ENCODE measurements at regions not wholly inside any gene's neighbourhood (a gene's known extent, or its start where the extent isn't known, plus 50 kb on each side); places are given as distances from the start of the nearest gene placed in this dataset.

DNA sequence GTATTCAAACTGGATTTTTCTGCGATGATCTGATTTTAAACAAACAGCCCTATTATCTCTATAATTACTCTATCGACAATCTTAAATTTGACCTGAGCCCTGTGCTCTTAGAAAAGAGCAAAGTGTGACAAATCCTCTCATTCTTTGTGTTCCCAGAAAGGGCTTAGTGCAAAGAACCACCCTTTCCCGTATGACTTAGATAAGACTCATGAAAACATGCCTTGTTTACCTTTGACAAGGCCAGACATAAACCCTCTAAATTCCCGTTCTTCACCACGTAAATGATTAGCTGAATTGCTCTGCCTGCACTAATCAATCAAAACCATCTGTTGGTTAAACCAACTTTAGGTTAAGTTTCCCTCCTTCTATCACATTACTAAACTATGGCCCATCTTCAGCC, 285.7 kb upstream of the SEL1L start:
- no peak for DNase-seq (ENCODE audit: unreplicated experiment)
- intact Hi-C loops (cut with micrococcal nuclease), result no loop called here
- no TSS peak for BruUV-seq (replicated peaks)
- Mint-ChIP-seq H3K36me3 (ENCODE audit: insufficient read depth, unreplicated experiment) (no peaks in the 10 kb centered on the region), H3K9me3 (ENCODE audit: unreplicated experiment) (peaks cover 7% of the 10 kb centered on the region), H3K27me3 (ENCODE audit: insufficient read depth, unreplicated experiment) (no peaks in the 10 kb centered on the region), H3K4me1 (ENCODE audit: insufficient read depth, unreplicated experiment) (peaks cover 6% of the 10 kb centered on the region), H3K4me3 (ENCODE audit: unreplicated experiment) (no peak overlapping the region), H3K27ac (ENCODE audit: low read depth, unreplicated experiment) (no peak overlapping the region)
- POLR2A ChIA-PET, result no interaction called here
- CTCF ChIA-PET, result interaction anchor here (0.6 kb wide), 1 partner anchor 1660 kb away, joined by 3 read pairs; no protein-coding TSS in a partner anchor
- TF ChIP-seq, protein P1, sequence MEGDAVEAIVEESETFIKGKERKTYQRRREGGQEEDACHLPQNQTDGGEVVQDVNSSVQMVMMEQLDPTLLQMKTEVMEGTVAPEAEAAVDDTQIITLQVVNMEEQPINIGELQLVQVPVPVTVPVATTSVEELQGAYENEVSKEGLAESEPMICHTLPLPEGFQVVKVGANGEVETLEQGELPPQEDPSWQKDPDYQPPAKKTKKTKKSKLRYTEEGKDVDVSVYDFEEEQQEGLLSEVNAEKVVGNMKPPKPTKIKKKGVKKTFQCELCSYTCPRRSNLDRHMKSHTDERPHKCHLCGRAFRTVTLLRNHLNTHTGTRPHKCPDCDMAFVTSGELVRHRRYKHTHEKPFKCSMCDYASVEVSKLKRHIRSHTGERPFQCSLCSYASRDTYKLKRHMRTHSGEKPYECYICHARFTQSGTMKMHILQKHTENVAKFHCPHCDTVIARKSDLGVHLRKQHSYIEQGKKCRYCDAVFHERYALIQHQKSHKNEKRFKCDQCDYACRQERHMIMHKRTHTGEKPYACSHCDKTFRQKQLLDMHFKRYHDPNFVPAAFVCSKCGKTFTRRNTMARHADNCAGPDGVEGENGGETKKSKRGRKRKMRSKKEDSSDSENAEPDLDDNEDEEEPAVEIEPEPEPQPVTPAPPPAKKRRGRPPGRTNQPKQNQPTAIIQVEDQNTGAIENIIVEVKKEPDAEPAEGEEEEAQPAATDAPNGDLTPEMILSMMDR (IDR thresholded peaks at IDR 0.05; ENCODE audit: unreplicated experiment), result no peak

DNA sequence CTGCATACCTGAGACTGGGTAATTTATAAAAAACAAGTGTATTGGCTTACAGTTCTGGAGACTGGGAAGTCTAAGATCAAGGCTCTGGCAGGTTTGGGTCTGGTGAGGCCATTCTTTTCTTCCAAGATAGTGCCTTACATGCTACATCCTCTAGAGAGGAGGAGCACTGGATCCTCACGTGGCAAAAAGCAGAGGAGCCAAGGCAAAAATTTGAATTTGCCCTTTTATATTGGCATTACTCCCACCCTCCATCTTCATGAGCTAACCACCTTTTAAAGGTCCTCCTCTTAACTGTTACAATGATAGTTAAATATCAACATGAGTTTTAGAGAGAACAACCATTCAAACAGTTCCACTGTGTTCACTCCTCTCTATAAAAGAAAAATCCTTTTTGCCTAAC, 286.3 kb upstream of the SEL1L start:
- Mint-ChIP-seq H3K4me3 (ENCODE audit: unreplicated experiment) (no peak overlapping the region), H3K4me1 (ENCODE audit: insufficient read depth, unreplicated experiment) (peaks cover 6% of the 10 kb centered on the region), H3K27ac (ENCODE audit: low read depth, unreplicated experiment) (no peak overlapping the region), H3K27me3 (ENCODE audit: insufficient read depth, unreplicated experiment) (no peaks in the 10 kb centered on the region), H3K9me3 (ENCODE audit: unreplicated experiment) (peaks cover 7% of the 10 kb centered on the region), H3K36me3 (ENCODE audit: insufficient read depth, unreplicated experiment) (no peaks in the 10 kb centered on the region)
- intact Hi-C loops (cut with micrococcal nuclease), result no loop called here
- no TSS peak for BruUV-seq (replicated peaks)
- ChIA-PET CTCF (no interaction called here), POLR2A (no interaction called here)
- TF ChIP-seq, protein P1 (IDR thresholded peaks at IDR 0.05; ENCODE audit: unreplicated experiment), result no peak
- DNase-seq (ENCODE audit: unreplicated experiment), result no peak

DNA sequence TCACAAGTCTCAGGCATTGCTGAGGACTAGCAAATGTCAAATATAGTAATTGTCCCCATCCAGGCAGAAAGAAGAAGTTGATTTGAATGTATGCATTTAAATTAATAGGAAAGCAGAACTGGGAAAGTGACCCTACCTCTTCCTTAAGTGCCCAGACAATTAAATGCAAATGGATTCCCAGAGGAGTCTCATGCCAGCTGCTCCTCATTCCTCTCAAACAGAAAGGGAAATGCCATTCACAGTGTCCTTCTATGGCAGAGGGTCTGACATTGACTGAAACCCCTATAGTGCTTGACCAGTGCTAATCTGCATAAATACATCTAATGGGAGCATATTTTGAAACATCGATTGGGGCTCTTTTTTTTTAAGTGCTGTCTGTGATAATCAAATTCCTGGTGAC, 292.4 kb upstream of the SEL1L start:
- no peaks in the 10 kb centered on the region for H3K4me1 Mint-ChIP-seq (ENCODE audit: insufficient read depth, unreplicated experiment)
- POLR2A ChIA-PET, result no interaction called here
- H3K27me3 Mint-ChIP-seq (ENCODE audit: insufficient read depth, unreplicated experiment), result no peaks in the 10 kb centered on the region
- no peak for DNase-seq (ENCODE audit: unreplicated experiment)
- CTCF ChIA-PET, result no interaction called here
- BruUV-seq (replicated peaks), result no TSS peak
- TF ChIP-seq, protein P1 (IDR thresholded peaks at IDR 0.05; ENCODE audit: unreplicated experiment), result no peak
- H3K9me3 Mint-ChIP-seq (ENCODE audit: unreplicated experiment), result peaks cover 21% of the 10 kb centered on the region
- no peak overlapping the region for H3K27ac Mint-ChIP-seq (ENCODE audit: low read depth, unreplicated experiment)
- intact Hi-C loops (cut with micrococcal nuclease), result no loop called here
- no peak overlapping the region for H3K4me3 Mint-ChIP-seq (ENCODE audit: unreplicated experiment)
- no peaks in the 10 kb centered on the region for H3K36me3 Mint-ChIP-seq (ENCODE audit: insufficient read depth, unreplicated experiment)

DNA sequence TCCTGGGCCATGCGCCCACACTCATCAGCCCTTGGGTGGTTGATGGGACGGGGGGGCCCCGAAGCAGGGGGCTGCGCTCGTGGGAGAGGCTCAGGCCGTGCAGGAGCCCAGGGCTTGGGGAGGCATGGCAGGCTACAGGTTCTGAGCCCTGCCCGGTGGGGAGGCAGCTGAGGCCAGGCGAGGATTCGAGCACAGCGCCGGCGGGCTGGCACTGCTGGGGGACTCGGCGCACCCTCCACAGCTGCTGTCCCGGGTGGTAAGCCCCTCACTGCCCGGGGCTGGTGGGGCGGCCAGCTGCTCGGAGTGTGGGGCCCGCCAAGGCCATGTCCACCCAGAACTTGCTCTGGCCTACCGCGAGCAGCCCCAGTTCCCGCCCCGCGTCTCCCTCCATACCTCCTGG, 295.8 kb upstream of the SEL1L start:
- no peak overlapping the region for H3K27ac Mint-ChIP-seq (ENCODE audit: low read depth, unreplicated experiment)
- BruUV-seq (replicated peaks), result no TSS peak
- H3K27me3 Mint-ChIP-seq (ENCODE audit: insufficient read depth, unreplicated experiment), result no peaks in the 10 kb centered on the region
- DNase-seq (ENCODE audit: unreplicated experiment), result no peak
- TF ChIP-seq, protein P1 (IDR thresholded peaks at IDR 0.05; ENCODE audit: unreplicated experiment), result no peak
- H3K36me3 Mint-ChIP-seq (ENCODE audit: insufficient read depth, unreplicated experiment), result no peaks in the 10 kb centered on the region
- intact Hi-C loops (cut with micrococcal nuclease), result no loop called here
- no peak overlapping the region for H3K4me3 Mint-ChIP-seq (ENCODE audit: unreplicated experiment)
- ChIA-PET CTCF (interaction anchor here (0.6 kb wide), 1 partner anchor 719 kb away, joined by 3 read pairs; no protein-coding TSS in a partner anchor), POLR2A (no interaction called here)
- H3K4me1 Mint-ChIP-seq (ENCODE audit: insufficient read depth, unreplicated experiment), result peaks cover 6% of the 10 kb centered on the region
- H3K9me3 Mint-ChIP-seq (ENCODE audit: unreplicated experiment), result peaks cover 13% of the 10 kb centered on the region
